Liver (tissue), 2 donors: ENCODE measurements at regions not wholly inside any gene's neighbourhood (a gene's known extent, or its start where the extent isn't known, plus 50 kb on each side); places are given as distances from the start of the nearest gene placed in this dataset.

Source experiments
- CTCF ChIP-seq: fragments of 150-350 bp; IDR thresholded peaks from 2 replicates; pipeline ENCODE4 v1.5.1; 2017; ENCODE audit warnings: improper control_type of control experiment, low read depth, low read length; ENCODE audit not compliant: missing input control
- TF ChIP-seq, protein P1 (sequence below): IDR thresholded peaks from 2 replicates; pipeline ENCODE4 v1.6.1; 2016; ENCODE audit warnings: antibody characterized with exemption
- donor health status: healthy.

DNA sequence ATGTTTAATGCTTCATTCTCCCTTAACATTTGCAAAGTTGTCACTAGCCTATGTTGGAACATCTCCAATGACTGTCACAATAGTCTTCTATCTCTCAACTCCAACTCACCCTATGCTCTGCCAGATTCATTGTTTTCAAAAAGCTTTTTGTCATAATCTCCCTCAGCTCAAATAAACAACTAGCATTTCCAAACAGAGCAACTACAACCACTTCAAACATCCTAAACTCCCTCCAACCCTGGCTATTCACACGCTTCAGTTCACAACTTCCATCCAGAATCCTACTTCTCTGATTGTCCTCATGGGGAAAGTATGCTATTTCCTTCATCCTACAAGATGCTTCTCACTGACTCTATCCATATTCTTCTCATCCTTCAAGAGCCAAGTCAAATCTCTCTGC lies 139.2 kb upstream of the VRK2 start:
- TF ChIP-seq, protein P1, sequence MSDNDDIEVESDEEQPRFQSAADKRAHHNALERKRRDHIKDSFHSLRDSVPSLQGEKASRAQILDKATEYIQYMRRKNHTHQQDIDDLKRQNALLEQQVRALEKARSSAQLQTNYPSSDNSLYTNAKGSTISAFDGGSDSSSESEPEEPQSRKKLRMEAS = no peak
- TF ChIP-seq CTCF = no peak
